PFSK-1 (cell line): ENCODE measurements at regions not wholly inside any gene's neighbourhood (a gene's known extent, or its start where the extent isn't known, plus 50 kb on each side); places are given as distances from the start of the nearest gene placed in this dataset.

Experiments used
- FOXP2 ChIP-seq: optimal IDR thresholded peaks from 2 replicates; pipeline ENCODE3; 2011; ENCODE audit warnings: borderline replicate concordance, control low read depth, inconsistent platforms; ENCODE audit not compliant: insufficient read depth; ENCODE audit errors: extremely low read length, extremely low read depth
- POLR2AphosphoS5 ChIP-seq: IDR thresholded peaks from 2 replicates; pipeline ENCODE4 v1.6.1; 2012; ENCODE audit warnings: low read depth, mild to moderate bottlenecking, control low read depth, low read length, moderate library complexity
- SIN3A ChIP-seq: IDR thresholded peaks from 2 replicates; pipeline ENCODE4 v1.6.1; 2012; ENCODE audit warnings: mild to moderate bottlenecking, low read length, moderate library complexity, borderline replicate concordance; ENCODE audit not compliant: insufficient read depth
- TAF1 ChIP-seq: IDR thresholded peaks from 2 replicates; pipeline ENCODE4 v1.6.1; 2012; ENCODE audit warnings: low read length, control low read depth, borderline replicate concordance; ENCODE audit not compliant: insufficient read depth
- TF ChIP-seq, protein P1 (sequence below), 2 experiments: IDR thresholded peaks; 2 replicates each; pipeline versions ENCODE4 v1.6.1 to v1.8.0; 2011 to 2012; ENCODE audit warnings: low read depth in 2 of 2, low read length in 2 of 2, control low read depth in 1 of 2, inconsistent platforms in 1 of 2, mild to moderate bottlenecking in 1 of 2, moderate library complexity in 1 of 2; ENCODE audit not compliant: insufficient read depth in 1 of 2

DNA sequence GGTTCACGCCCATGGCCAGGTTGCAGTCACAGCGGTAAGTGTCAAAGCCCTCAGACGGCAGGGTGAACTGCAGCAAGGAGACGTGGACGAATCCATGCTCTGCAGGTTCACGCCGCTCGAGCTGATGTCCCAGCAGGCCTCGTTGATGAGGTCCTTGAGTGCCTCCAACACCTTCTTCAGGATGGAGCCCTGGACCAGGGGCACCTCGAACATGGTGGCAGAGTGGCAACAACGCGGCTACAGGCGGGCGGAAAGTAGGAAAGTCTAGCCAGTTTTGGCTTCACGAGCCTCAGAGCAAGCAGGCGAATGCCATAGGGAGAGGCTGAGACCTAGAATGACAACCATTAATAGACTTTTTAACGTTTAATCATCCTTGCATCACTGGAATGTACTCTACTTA, 485.9 kb downstream of the ZNF674 start:
- TF ChIP-seq TAF1 (no peak), FOXP2 (no peak), SIN3A (no peak), POLR2AphosphoS5 (no peak)

DNA sequence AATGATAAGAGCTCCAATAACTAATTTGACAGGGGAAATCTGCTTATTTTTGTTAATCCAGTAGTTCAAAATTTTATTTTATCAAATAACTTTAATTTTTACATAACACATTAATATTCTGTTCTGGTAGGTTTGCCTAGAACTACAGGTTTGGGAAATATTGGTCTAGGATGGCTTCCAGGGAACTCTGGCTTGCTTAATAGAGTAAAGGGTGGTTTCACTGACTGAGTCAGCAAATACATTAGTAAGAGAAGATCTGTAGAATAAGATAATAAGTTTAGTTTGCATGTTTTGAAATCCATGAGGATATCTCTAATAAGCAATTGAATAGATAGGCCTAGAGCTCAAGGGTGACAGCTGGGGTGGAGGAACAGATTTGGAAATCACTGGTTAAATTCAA, 500.7 kb downstream of the ZNF674 start:
- no peak for TF ChIP-seq TAF1
- no peak for TF ChIP-seq FOXP2
- no peak for TF ChIP-seq POLR2AphosphoS5
- no peak for TF ChIP-seq SIN3A
- TF ChIP-seq, protein P1, sequence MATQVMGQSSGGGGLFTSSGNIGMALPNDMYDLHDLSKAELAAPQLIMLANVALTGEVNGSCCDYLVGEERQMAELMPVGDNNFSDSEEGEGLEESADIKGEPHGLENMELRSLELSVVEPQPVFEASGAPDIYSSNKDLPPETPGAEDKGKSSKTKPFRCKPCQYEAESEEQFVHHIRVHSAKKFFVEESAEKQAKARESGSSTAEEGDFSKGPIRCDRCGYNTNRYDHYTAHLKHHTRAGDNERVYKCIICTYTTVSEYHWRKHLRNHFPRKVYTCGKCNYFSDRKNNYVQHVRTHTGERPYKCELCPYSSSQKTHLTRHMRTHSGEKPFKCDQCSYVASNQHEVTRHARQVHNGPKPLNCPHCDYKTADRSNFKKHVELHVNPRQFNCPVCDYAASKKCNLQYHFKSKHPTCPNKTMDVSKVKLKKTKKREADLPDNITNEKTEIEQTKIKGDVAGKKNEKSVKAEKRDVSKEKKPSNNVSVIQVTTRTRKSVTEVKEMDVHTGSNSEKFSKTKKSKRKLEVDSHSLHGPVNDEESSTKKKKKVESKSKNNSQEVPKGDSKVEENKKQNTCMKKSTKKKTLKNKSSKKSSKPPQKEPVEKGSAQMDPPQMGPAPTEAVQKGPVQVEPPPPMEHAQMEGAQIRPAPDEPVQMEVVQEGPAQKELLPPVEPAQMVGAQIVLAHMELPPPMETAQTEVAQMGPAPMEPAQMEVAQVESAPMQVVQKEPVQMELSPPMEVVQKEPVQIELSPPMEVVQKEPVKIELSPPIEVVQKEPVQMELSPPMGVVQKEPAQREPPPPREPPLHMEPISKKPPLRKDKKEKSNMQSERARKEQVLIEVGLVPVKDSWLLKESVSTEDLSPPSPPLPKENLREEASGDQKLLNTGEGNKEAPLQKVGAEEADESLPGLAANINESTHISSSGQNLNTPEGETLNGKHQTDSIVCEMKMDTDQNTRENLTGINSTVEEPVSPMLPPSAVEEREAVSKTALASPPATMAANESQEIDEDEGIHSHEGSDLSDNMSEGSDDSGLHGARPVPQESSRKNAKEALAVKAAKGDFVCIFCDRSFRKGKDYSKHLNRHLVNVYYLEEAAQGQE (IDR thresholded peaks at IDR 0.05; ENCODE audit: insufficient read depth in 1 of 2, low read depth in 2 of 2, low read length in 2 of 2) = no peak

DNA sequence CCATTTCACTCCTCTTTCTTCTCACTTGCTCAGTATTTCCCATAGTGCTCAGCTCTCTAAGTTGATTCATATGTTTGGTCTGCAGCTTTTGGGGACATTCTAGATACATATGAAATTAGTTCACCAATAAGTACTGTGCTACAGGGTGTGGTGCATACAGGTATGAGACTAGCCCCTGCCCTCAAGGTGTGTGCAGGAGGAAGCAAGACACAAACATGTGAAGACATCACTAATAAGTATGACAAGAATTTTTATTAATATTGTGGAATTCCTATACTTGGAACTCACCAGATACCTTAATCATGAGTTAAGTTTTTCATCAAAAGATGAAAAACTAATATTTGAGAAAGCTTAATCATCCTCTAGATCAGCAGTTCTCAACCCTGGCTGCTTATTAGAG, 505.2 kb downstream of the ZNF674 start:
- no peak for TF ChIP-seq POLR2AphosphoS5
- no peak for TF ChIP-seq FOXP2
- TF ChIP-seq, protein P1 (IDR thresholded peaks at IDR 0.05; ENCODE audit: insufficient read depth in 1 of 2, low read depth in 2 of 2, low read length in 2 of 2) = no peak
- no peak for TF ChIP-seq TAF1
- TF ChIP-seq SIN3A = no peak

DNA sequence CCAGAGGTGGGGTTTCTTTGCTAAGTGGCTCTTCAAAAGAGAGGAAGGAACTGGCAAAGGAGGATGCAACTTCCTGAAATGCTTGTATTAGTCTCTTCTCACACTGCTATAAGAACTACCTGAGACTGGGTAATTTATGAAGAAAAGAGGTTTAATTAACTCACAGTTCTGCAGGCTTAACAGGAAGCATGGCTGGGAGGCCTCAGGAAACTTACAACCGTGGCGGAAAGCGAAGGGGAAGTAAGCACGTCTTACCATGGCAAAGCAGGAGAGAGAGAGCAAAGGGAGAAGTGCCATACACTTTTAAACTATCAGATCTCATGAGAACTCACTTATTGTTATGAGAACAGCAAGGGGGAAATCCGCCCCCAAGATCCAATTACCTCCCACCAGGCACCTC, 505.7 kb downstream of the ZNF674 start:
- no peak for TF ChIP-seq POLR2AphosphoS5
- TF ChIP-seq TAF1 = no peak
- TF ChIP-seq, protein P1 (IDR thresholded peaks at IDR 0.05; ENCODE audit: insufficient read depth in 1 of 2, low read depth in 2 of 2, low read length in 2 of 2) = no peak
- TF ChIP-seq FOXP2 = no peak

DNA sequence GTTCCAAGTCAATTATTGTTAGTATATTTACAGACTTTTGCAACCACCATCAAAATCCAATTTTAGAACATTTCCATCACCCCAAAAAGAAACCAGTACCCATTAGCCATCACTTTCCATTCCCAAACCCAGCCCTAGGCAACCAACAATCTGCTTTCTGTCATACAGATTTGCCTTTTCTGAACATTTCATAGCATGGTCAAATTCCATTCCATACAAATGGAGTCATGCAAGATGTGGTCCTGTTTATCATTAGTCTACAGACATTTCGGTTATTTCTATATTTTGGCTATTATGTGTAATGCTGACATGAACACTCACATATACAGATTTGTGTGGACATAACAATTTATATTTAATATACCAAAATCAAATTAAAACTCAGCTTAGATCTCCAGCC, 508.7 kb downstream of the ZNF674 start:
- TF ChIP-seq SIN3A (no peak), POLR2AphosphoS5 (no peak), FOXP2 (no peak), TAF1 (no peak)
- TF ChIP-seq, protein P1 (IDR thresholded peaks at IDR 0.05; ENCODE audit: insufficient read depth in 1 of 2, low read depth in 2 of 2, low read length in 2 of 2) = no peak
